ENCODE measurements at regions not wholly inside any gene's neighbourhood (a gene's known extent, or its start where the extent isn't known, plus 50 kb on each side); places are given as distances from the start of the nearest gene placed in this dataset.

DNA sequence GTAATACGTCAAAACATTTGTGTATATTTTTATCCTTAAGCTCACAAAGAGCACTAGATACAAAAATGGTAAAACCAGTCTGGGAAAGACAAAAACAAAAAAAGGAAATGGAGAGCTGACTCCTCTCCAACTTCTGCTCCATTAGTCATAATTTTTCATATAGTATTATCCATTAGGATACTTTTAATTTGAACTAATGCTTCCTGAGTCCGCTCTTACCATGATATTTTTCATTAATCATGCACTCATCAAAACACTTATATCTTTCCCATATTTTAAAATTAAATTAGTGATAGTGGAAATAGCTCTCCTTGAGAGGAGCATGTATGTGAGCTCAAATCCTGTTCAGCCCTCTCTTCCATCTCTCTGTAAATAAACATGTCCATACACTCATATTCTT is 1093.0 kb upstream of the MIR17HG start:
- no peak overlapping the region for H3K4me3 ChIP-seq (ENCODE audit: low read length)
- H3K4me1 ChIP-seq (ENCODE audit: control insufficient read depth, insufficient read depth, low read length): no peaks in the 10 kb centered on the region
- H3K36me3 Mint-ChIP-seq: no peaks in the 10 kb centered on the region
- H3K9me3 ChIP-seq (ENCODE audit: control insufficient read depth, insufficient read depth, low read length): peaks cover 13% of the 10 kb centered on the region
- peaks cover 9 to 25% of the 10 kb centered on the region in 2 donors for H3K9me3 Mint-ChIP-seq
- no peak overlapping the region for H3K4me3 Mint-ChIP-seq
- no peak overlapping the region for H3K27ac ChIP-seq (ENCODE audit: low read length)
- H3K27me3 Mint-ChIP-seq (ENCODE audit: low read depth in 2 of 2): no peaks in the 10 kb centered on the region
- ATAC-seq (no peak), DNase-seq (no peak)
- TF ChIP-seq, protein P1, sequence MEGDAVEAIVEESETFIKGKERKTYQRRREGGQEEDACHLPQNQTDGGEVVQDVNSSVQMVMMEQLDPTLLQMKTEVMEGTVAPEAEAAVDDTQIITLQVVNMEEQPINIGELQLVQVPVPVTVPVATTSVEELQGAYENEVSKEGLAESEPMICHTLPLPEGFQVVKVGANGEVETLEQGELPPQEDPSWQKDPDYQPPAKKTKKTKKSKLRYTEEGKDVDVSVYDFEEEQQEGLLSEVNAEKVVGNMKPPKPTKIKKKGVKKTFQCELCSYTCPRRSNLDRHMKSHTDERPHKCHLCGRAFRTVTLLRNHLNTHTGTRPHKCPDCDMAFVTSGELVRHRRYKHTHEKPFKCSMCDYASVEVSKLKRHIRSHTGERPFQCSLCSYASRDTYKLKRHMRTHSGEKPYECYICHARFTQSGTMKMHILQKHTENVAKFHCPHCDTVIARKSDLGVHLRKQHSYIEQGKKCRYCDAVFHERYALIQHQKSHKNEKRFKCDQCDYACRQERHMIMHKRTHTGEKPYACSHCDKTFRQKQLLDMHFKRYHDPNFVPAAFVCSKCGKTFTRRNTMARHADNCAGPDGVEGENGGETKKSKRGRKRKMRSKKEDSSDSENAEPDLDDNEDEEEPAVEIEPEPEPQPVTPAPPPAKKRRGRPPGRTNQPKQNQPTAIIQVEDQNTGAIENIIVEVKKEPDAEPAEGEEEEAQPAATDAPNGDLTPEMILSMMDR (IDR thresholded peaks at IDR 0.05): no peak
- intact Hi-C loops (cut with micrococcal nuclease): no loop called here
- H3K27me3 ChIP-seq (ENCODE audit: control insufficient read depth, insufficient read depth, low read length): no peaks in the 10 kb centered on the region
- no peaks in the 10 kb centered on the region for H3K36me3 ChIP-seq (ENCODE audit: control insufficient read depth, insufficient read depth, low read length)
- H3K27ac Mint-ChIP-seq: no peak overlapping the region
- no CpG with 5 or more reads among the region's 2 CpGs for WGBS (ENCODE audit: insufficient coverage)
- H3K4me1 Mint-ChIP-seq: no peaks in the 10 kb centered on the region

DNA sequence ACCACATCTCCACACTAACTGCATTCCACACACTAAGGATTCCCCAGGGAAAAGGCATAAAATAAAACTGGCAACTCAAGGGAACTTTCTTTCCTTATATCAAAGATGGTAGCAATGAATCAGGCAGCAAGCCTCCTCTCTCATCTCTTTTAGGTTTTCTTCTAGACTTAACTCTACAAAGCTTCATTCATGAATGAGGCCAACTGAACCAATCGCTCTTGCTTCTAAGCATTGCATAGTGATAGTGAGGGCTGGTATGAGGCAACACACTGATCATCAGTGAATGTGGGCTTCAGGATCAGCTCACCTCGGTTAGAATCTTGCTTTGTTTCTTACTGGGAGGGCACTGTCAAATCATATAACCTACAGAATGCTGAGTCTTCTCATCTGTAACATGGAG is 1090.7 kb upstream of the MIR17HG start:
- ATAC-seq (no peak), DNase-seq (no peak)
- Histone ChIP-seq H3K4me3 (ENCODE audit: low read length) (no peak overlapping the region), H3K27ac (ENCODE audit: low read length) (no peak overlapping the region), H3K27me3 (ENCODE audit: control insufficient read depth, insufficient read depth, low read length) (no peaks in the 10 kb centered on the region), H3K36me3 (ENCODE audit: control insufficient read depth, insufficient read depth, low read length) (no peaks in the 10 kb centered on the region), H3K9me3 (ENCODE audit: control insufficient read depth, insufficient read depth, low read length) (peaks cover 23% of the 10 kb centered on the region), H3K4me1 (ENCODE audit: control insufficient read depth, insufficient read depth, low read length) (no peaks in the 10 kb centered on the region)
- H3K4me1 Mint-ChIP-seq: no peaks in the 10 kb centered on the region
- peaks cover 9 to 22% of the 10 kb centered on the region in 2 donors for H3K9me3 Mint-ChIP-seq
- H3K36me3 Mint-ChIP-seq: no peaks in the 10 kb centered on the region
- no peaks in the 10 kb centered on the region for H3K27me3 Mint-ChIP-seq (ENCODE audit: low read depth in 2 of 2)
- TF ChIP-seq, protein P1 (IDR thresholded peaks at IDR 0.05): no peak
- WGBS (ENCODE audit: insufficient coverage): 83% methylated on average over 2 of the region's 2 CpGs
- intact Hi-C loops (cut with micrococcal nuclease): no loop called here
- no peak overlapping the region for H3K27ac Mint-ChIP-seq
- H3K4me3 Mint-ChIP-seq: no peak overlapping the region

DNA sequence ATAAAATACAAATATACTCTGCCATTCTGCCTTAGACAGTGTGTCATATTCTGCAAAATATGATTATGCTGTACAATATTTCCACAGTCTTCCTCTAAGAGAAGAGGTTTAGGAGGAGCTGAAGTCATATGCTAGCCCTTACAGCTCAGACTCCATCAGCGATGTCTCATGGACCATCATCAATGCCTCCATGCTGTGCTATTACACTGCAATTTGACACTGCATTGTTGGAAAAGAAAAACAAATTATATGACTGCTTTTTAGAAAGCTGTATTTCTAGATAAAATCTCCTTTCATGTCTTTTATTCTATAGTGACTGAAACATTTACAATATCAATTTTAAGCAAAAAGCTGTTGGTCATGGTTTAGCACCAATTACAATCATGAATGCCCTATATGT is 1089.4 kb upstream of the MIR17HG start:
- H3K27me3 ChIP-seq (ENCODE audit: control insufficient read depth, insufficient read depth, low read length): no peaks in the 10 kb centered on the region
- TF ChIP-seq, protein P1 (IDR thresholded peaks at IDR 0.05): no peak
- peaks cover 18% of the 10 kb centered on the region for H3K9me3 ChIP-seq (ENCODE audit: control insufficient read depth, insufficient read depth, low read length)
- Mint-ChIP-seq H3K4me3 (no peak overlapping the region), H3K36me3 (no peaks in the 10 kb centered on the region), H3K9me3 (peaks cover 14 to 29% of the 10 kb centered on the region in 2 donors), H3K27me3 (ENCODE audit: low read depth in 2 of 2) (no peaks in the 10 kb centered on the region), H3K27ac (no peak overlapping the region), H3K4me1 (no peaks in the 10 kb centered on the region)
- DNase-seq: no peak
- no peak for ATAC-seq
- H3K4me1 ChIP-seq (ENCODE audit: control insufficient read depth, insufficient read depth, low read length): no peaks in the 10 kb centered on the region
- no peak overlapping the region for H3K27ac ChIP-seq (ENCODE audit: low read length)
- no peak overlapping the region for H3K4me3 ChIP-seq (ENCODE audit: low read length)
- H3K36me3 ChIP-seq (ENCODE audit: control insufficient read depth, insufficient read depth, low read length): no peaks in the 10 kb centered on the region
- WGBS (ENCODE audit: insufficient coverage): 100% methylated on average over 1 of the region's 1 CpG
- intact Hi-C loops (cut with micrococcal nuclease): no loop called here

DNA sequence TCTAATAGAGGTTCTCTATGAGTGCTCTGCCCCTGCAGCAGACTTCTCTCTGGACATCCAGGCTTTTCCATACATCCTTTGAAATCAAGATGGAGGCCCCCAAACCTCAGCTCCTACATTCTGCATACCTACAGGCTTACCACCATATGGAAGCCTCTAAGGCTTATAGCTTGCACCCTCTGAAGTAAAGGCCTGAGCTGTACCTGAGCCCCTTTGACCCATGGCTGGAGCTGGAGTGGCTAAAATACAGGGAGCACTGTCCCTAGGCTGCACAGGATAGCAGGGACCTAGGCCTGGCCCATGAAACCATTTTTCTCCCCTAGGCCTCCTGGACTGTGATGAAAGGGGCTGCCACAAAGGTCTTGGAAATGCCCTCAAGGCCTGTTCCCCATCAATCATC is 1086.1 kb upstream of the MIR17HG start:
- intact Hi-C loops (cut with micrococcal nuclease): no loop called here
- DNase-seq: no peak
- Histone ChIP-seq H3K27me3 (ENCODE audit: control insufficient read depth, insufficient read depth, low read length) (no peaks in the 10 kb centered on the region), H3K36me3 (ENCODE audit: control insufficient read depth, insufficient read depth, low read length) (no peaks in the 10 kb centered on the region), H3K9me3 (ENCODE audit: control insufficient read depth, insufficient read depth, low read length) (peaks cover 10% of the 10 kb centered on the region), H3K4me1 (ENCODE audit: control insufficient read depth, insufficient read depth, low read length) (no peaks in the 10 kb centered on the region), H3K27ac (ENCODE audit: low read length) (no peak overlapping the region), H3K4me3 (ENCODE audit: low read length) (no peak overlapping the region)
- no peak for ATAC-seq
- Mint-ChIP-seq H3K27ac (no peak overlapping the region), H3K36me3 (no peaks in the 10 kb centered on the region), H3K27me3 (ENCODE audit: low read depth in 2 of 2) (no peaks in the 10 kb centered on the region), H3K9me3 (peaks cover 12 to 20% of the 10 kb centered on the region in 2 donors), H3K4me3 (no peak overlapping the region), H3K4me1 (no peaks in the 10 kb centered on the region)
- TF ChIP-seq, protein P1 (IDR thresholded peaks at IDR 0.05): no peak
